ENCODE measurements at regions not wholly inside any gene's neighbourhood (a gene's known extent, or its start where the extent isn't known, plus 50 kb on each side); places are given as distances from the start of the nearest gene placed in this dataset.
"Not testable (repeated sequence)": the region's sequence is repeated elsewhere in the genome, so short reads cannot be mapped to it uniquely, and the experiment has no call there.

GRCh38 chr18:8914404-8915264, 187.9 kb upstream of the NDUFV2 start:
- TF ChIP-seq CTCF (conservative IDR thresholded peaks at IDR 0.05; ENCODE audit: low read length); EZH2phosphoT487 (IDR thresholded peaks at IDR 0.05; ENCODE audit: borderline replicate concordance, low read depth, low read length): not testable (repeated sequence)

All from OCI-LY7 (cell line).